ENCODE measurements at regions not wholly inside any gene's neighbourhood (a gene's known extent, or its start where the extent isn't known, plus 50 kb on each side); places are given as distances from the start of the nearest gene placed in this dataset.

DNA sequence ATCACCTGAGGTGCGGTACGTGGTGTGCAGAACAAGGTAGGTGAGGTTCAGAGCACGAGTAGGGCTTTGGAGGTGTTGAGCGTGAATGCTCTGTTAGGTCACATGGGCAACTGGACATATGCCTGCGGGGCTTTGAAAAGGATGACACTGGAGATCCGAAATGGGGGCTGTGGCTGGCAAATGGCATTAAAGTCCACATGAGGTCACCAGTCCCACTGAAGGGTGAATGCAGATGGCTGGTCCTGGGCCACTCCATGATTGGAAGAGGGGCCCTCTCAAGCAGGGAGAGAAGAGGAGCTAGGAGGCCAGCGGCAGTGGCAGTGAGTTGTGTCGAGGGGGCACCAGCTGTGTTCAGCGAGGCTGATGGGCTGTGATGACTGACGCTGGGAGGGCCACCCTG is 254.9 kb upstream of the SHH start:
- Histone ChIP-seq H3K27me3 (ENCODE audit: insufficient read depth, poor library complexity, severe bottlenecking) (peaks cover 2% of the 10 kb centered on the region), H3K4me3 (replicated peaks; ENCODE audit: insufficient read depth, low read length) (no peak overlapping the region), H3K27ac (replicated peaks) (no peak overlapping the region)
- TF ChIP-seq POLR2AphosphoS5 (IDR thresholded peaks at IDR 0.05; ENCODE audit: low read depth) = no peak
- TF ChIP-seq, protein P1, sequence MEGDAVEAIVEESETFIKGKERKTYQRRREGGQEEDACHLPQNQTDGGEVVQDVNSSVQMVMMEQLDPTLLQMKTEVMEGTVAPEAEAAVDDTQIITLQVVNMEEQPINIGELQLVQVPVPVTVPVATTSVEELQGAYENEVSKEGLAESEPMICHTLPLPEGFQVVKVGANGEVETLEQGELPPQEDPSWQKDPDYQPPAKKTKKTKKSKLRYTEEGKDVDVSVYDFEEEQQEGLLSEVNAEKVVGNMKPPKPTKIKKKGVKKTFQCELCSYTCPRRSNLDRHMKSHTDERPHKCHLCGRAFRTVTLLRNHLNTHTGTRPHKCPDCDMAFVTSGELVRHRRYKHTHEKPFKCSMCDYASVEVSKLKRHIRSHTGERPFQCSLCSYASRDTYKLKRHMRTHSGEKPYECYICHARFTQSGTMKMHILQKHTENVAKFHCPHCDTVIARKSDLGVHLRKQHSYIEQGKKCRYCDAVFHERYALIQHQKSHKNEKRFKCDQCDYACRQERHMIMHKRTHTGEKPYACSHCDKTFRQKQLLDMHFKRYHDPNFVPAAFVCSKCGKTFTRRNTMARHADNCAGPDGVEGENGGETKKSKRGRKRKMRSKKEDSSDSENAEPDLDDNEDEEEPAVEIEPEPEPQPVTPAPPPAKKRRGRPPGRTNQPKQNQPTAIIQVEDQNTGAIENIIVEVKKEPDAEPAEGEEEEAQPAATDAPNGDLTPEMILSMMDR (IDR thresholded peaks at IDR 0.05; ENCODE audit: insufficient read depth, low read length) = no peak
- no peak for DNase-seq (ENCODE audit: low read depth in 1 of 2, low spot score in 1 of 2)

DNA sequence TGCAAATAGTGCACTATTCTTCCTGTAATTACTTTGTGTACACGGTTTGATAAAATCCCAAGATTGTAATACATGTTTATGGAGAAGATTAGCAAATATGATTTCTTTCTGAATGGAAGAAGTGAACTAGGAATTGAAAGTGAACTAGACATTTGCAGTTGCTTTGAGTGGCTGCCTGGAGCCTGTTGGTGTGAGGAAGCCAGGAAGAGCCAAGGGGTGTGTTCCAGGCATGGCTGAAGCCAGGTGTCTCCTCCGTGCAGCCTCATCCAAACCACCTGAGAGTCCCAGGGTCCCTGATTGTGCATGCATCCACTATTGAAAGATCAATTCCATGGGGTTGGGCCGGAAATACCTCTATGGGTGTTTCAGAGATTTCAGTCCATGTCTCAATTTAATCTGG is 253.1 kb upstream of the SHH start:
- no peak overlapping the region for H3K4me3 ChIP-seq (replicated peaks; ENCODE audit: insufficient read depth, low read length)
- TF ChIP-seq, protein P2, sequence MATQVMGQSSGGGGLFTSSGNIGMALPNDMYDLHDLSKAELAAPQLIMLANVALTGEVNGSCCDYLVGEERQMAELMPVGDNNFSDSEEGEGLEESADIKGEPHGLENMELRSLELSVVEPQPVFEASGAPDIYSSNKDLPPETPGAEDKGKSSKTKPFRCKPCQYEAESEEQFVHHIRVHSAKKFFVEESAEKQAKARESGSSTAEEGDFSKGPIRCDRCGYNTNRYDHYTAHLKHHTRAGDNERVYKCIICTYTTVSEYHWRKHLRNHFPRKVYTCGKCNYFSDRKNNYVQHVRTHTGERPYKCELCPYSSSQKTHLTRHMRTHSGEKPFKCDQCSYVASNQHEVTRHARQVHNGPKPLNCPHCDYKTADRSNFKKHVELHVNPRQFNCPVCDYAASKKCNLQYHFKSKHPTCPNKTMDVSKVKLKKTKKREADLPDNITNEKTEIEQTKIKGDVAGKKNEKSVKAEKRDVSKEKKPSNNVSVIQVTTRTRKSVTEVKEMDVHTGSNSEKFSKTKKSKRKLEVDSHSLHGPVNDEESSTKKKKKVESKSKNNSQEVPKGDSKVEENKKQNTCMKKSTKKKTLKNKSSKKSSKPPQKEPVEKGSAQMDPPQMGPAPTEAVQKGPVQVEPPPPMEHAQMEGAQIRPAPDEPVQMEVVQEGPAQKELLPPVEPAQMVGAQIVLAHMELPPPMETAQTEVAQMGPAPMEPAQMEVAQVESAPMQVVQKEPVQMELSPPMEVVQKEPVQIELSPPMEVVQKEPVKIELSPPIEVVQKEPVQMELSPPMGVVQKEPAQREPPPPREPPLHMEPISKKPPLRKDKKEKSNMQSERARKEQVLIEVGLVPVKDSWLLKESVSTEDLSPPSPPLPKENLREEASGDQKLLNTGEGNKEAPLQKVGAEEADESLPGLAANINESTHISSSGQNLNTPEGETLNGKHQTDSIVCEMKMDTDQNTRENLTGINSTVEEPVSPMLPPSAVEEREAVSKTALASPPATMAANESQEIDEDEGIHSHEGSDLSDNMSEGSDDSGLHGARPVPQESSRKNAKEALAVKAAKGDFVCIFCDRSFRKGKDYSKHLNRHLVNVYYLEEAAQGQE (IDR thresholded peaks at IDR 0.05; ENCODE audit: insufficient replicate concordance, low read depth) = no peak
- TF ChIP-seq, protein P1 (IDR thresholded peaks at IDR 0.05; ENCODE audit: insufficient read depth, low read length) = no peak
- TF ChIP-seq GABPA (IDR thresholded peaks at IDR 0.05; ENCODE audit: low read depth) = no peak
- TF ChIP-seq POLR2AphosphoS5 (IDR thresholded peaks at IDR 0.05; ENCODE audit: low read depth) = no peak
- no peak for TF ChIP-seq SPI1 (IDR thresholded peaks at IDR 0.05; ENCODE audit: borderline replicate concordance, low read depth)
- H3K27me3 ChIP-seq (ENCODE audit: insufficient read depth, poor library complexity, severe bottlenecking) = peaks cover 2% of the 10 kb centered on the region
- DNase-seq (ENCODE audit: low read depth in 1 of 2, low spot score in 1 of 2) = no peak
- H3K27ac ChIP-seq (replicated peaks) = no peak overlapping the region

DNA sequence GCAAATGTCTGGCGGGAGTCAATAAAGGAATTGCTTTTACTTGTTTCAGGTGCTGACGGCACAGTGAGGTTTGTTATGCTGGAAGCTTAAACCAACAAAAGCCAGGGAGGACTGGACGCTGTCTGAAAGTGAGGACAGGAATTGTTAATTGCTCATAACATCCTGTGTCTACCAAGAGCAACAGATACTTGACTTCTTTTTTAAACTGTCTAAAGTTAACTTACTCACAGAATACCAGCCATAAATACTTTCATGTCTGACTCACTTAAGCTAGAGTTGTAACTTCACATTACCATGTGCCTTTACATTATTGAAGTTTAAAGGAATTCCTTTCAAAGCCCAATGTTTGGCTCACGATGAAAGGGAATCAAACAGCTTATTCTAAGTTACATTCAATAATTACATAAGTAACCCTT is 252.7 kb upstream of the SHH start:
- peaks cover 2% of the 10 kb centered on the region for H3K27me3 ChIP-seq (ENCODE audit: insufficient read depth, poor library complexity, severe bottlenecking)
- no peak overlapping the region for H3K27ac ChIP-seq (replicated peaks)
- TF ChIP-seq POLR2AphosphoS5 (IDR thresholded peaks at IDR 0.05; ENCODE audit: low read depth) (no peak), GABPA (IDR thresholded peaks at IDR 0.05; ENCODE audit: low read depth) (no peak), SPI1 (IDR thresholded peaks at IDR 0.05; ENCODE audit: borderline replicate concordance, low read depth) (no peak)
- TF ChIP-seq, protein P1 (IDR thresholded peaks at IDR 0.05; ENCODE audit: insufficient read depth, low read length) = no peak
- TF ChIP-seq, protein P2 (IDR thresholded peaks at IDR 0.05; ENCODE audit: insufficient replicate concordance, low read depth) = no peak
- H3K4me3 ChIP-seq (replicated peaks; ENCODE audit: insufficient read depth, low read length) = no peak overlapping the region
- DNase-seq (ENCODE audit: low read depth in 1 of 2, low spot score in 1 of 2) = no peak

DNA sequence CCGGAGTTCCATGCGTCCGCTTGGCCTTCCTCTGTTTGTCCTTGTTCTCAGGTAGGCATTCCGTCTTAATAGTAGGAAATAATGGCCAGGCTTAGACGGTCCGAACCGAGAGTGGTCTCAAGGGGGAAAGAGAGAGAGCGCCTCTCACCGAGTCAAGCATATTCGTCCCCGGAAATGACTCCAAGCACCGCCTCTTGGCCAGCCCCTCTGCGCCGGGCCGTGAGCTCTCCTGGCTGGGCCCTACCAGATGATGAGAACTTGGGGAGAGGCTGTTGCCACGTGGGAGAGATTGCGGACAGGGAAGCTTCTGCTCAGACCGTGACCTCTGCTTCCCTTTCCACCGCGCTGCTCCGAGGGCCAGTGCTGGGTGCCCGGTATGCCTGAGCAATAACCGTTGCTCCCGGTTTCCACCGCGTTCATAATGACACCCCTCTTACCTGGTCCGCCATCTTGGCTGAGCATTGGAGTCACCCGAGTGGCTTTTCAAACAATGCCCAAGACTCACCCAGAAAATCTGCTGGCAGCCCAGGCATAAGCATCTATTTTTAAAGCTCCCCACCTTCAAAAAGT is 251.1 kb upstream of the SHH start:
- no peak for TF ChIP-seq GABPA (IDR thresholded peaks at IDR 0.05; ENCODE audit: low read depth)
- TF ChIP-seq, protein P1 (IDR thresholded peaks at IDR 0.05; ENCODE audit: insufficient read depth, low read length) = no peak
- no peak for TF ChIP-seq SPI1 (IDR thresholded peaks at IDR 0.05; ENCODE audit: borderline replicate concordance, low read depth)
- TF ChIP-seq POLR2AphosphoS5 (IDR thresholded peaks at IDR 0.05; ENCODE audit: low read depth) = no peak
- TF ChIP-seq, protein P2 (IDR thresholded peaks at IDR 0.05; ENCODE audit: insufficient replicate concordance, low read depth) = no peak
- DNase-seq (ENCODE audit: low read depth in 1 of 2, low spot score in 1 of 2) = no peak
- peaks cover 2% of the 10 kb centered on the region for H3K27me3 ChIP-seq (ENCODE audit: insufficient read depth, poor library complexity, severe bottlenecking)
- no peak overlapping the region for H3K27ac ChIP-seq (replicated peaks)
- no peak overlapping the region for H3K4me3 ChIP-seq (replicated peaks; ENCODE audit: insufficient read depth, low read length)
